Stimulated activated naive CD8-positive, alpha-beta T cell treated with anti-CD3 and anti-CD28 coated beads, Interleukin-15, Interleukin-2, amounts not matched to agents 100 ng/mL and 50 ng/mL, for 24 hours (primary cell): ENCODE measurements at regions not wholly inside any gene's neighbourhood (a gene's known extent, or its start where the extent isn't known, plus 50 kb on each side); places are given as distances from the start of the nearest gene placed in this dataset.

Source experiments
- H3K27ac Mint-ChIP-seq: one replicate; pipeline ENCODE4 v1.8.0; 2021; ENCODE audit warnings: mild to moderate bottlenecking, mixed read lengths
- H3K27me3 Mint-ChIP-seq: one replicate; pipeline ENCODE4 v1.8.0; 2021; ENCODE audit warnings: mixed read lengths
- H3K36me3 Mint-ChIP-seq: one replicate; pipeline ENCODE4 v1.8.0; 2021; ENCODE audit warnings: low read depth, mixed read lengths
- H3K4me1 Mint-ChIP-seq: one replicate; pipeline ENCODE4 v1.8.0; 2021; ENCODE audit warnings: low read depth, mixed read lengths
- H3K4me3 Mint-ChIP-seq: one replicate; pipeline ENCODE4 v1.8.0; 2021; ENCODE audit warnings: mild to moderate bottlenecking, mixed read lengths
- H3K9me3 Mint-ChIP-seq: one replicate; pipeline ENCODE4 v1.8.0; 2021; ENCODE audit warnings: mixed read lengths

- Mint-ChIP-seq H3K27ac (no peak overlapping the region), H3K4me1 (peaks cover 4% of the 10 kb centered on the region), H3K4me3 (no peak overlapping the region), H3K36me3 (no peaks in the 10 kb centered on the region), H3K9me3 (no peaks in the 10 kb centered on the region), H3K27me3 (no peaks in the 10 kb centered on the region)
Observed at GRCh38 chr2:47650001-47650535, 79.3 kb upstream of the KCNK12 start.

DNA sequence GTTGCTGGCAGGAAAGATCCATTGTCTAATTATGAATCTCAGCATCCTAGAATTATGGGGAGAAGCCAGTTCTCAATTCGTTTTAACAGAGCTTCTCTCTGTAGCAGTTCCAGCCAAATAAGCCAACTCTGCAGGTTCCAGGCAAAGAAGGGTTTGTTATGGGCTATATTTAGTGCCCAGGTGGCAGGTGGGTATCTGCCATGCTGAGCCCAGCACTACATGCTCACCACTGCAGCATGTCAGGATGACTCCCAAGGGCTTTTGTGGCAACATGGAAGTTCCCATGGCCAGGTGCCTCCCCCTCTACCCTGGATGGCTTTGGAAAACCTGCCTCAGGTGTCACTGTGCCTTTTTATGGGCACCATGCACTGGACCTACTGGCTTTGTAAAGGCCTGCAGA, 74.5 kb upstream of the KCNK12 start:
- Mint-ChIP-seq H3K27me3 (no peaks in the 10 kb centered on the region), H3K4me3 (no peak overlapping the region), H3K36me3 (no peaks in the 10 kb centered on the region), H3K9me3 (no peaks in the 10 kb centered on the region), H3K4me1 (no peaks in the 10 kb centered on the region), H3K27ac (no peak overlapping the region)

GRCh38 chr2:47644351-47644750, 73.6 kb upstream of the KCNK12 start:
- Mint-ChIP-seq H3K4me1 (no peaks in the 10 kb centered on the region), H3K36me3 (no peaks in the 10 kb centered on the region), H3K27ac (no peak overlapping the region), H3K4me3 (no peak overlapping the region), H3K27me3 (no peaks in the 10 kb centered on the region), H3K9me3 (no peaks in the 10 kb centered on the region)

GRCh38 chr2:47641366-47641765, 70.6 kb upstream of the KCNK12 start:
- peaks cover 5% of the 10 kb centered on the region for H3K9me3 Mint-ChIP-seq
- no peaks in the 10 kb centered on the region for H3K36me3 Mint-ChIP-seq
- no peak overlapping the region for H3K27ac Mint-ChIP-seq
- no peak overlapping the region for H3K4me3 Mint-ChIP-seq
- no peaks in the 10 kb centered on the region for H3K4me1 Mint-ChIP-seq
- H3K27me3 Mint-ChIP-seq = no peaks in the 10 kb centered on the region

DNA sequence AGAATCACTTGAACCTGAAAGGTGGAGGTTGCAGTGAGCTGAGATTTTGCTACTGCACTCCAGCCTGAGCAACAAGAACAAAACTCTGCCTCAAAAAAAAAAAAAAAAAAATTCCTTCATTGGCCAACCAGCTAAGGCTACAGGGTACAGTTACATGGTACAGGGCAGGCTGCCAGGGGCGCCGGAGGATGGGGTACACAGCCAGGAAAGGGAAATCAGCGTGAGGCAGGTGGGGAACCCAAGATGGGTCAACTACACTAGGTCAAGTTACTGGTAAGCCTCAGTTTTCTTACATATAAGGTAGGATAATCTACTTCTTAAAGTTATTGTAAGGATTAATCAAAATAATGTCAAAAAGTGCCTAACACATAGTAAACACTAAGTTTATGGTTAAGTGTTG, 69.6 kb upstream of the KCNK12 start:
- no peak overlapping the region for H3K27ac Mint-ChIP-seq
- peaks cover 5% of the 10 kb centered on the region for H3K9me3 Mint-ChIP-seq
- no peaks in the 10 kb centered on the region for H3K4me1 Mint-ChIP-seq
- H3K27me3 Mint-ChIP-seq = no peaks in the 10 kb centered on the region
- H3K36me3 Mint-ChIP-seq = no peaks in the 10 kb centered on the region
- H3K4me3 Mint-ChIP-seq = no peak overlapping the region

GRCh38 chr2:47639467-47639866, 68.7 kb upstream of the KCNK12 start:
- H3K36me3 Mint-ChIP-seq = no peaks in the 10 kb centered on the region
- no peak overlapping the region for H3K27ac Mint-ChIP-seq
- no peaks in the 10 kb centered on the region for H3K4me1 Mint-ChIP-seq
- no peak overlapping the region for H3K4me3 Mint-ChIP-seq
- no peaks in the 10 kb centered on the region for H3K27me3 Mint-ChIP-seq
- H3K9me3 Mint-ChIP-seq = peaks cover 5% of the 10 kb centered on the region

- Mint-ChIP-seq H3K36me3 (no peaks in the 10 kb centered on the region), H3K9me3 (peaks cover 5% of the 10 kb centered on the region), H3K27ac (no peak overlapping the region), H3K4me3 (no peak overlapping the region), H3K4me1 (no peaks in the 10 kb centered on the region), H3K27me3 (no peaks in the 10 kb centered on the region)
Observed at GRCh38 chr2:47638430-47638829, 67.6 kb upstream of the KCNK12 start.

- H3K27ac Mint-ChIP-seq = no peak overlapping the region
- no peaks in the 10 kb centered on the region for H3K36me3 Mint-ChIP-seq
- H3K4me3 Mint-ChIP-seq = no peak overlapping the region
- H3K4me1 Mint-ChIP-seq = no peaks in the 10 kb centered on the region
- H3K27me3 Mint-ChIP-seq = no peaks in the 10 kb centered on the region
- peaks cover 5% of the 10 kb centered on the region for H3K9me3 Mint-ChIP-seq
Observed at GRCh38 chr2:47636596-47637264, 65.9 kb upstream of the KCNK12 start.

GRCh38 chr2:47636176-47636575, 65.4 kb upstream of the KCNK12 start:
- H3K36me3 Mint-ChIP-seq = no peaks in the 10 kb centered on the region
- H3K4me1 Mint-ChIP-seq = no peaks in the 10 kb centered on the region
- no peak overlapping the region for H3K4me3 Mint-ChIP-seq
- H3K27me3 Mint-ChIP-seq = no peaks in the 10 kb centered on the region
- H3K9me3 Mint-ChIP-seq = peaks cover 5% of the 10 kb centered on the region
- H3K27ac Mint-ChIP-seq = no peak overlapping the region

GRCh38 chr2:47632754-47633153, 62.0 kb upstream of the KCNK12 start:
- no peak overlapping the region for H3K4me3 Mint-ChIP-seq
- no peaks in the 10 kb centered on the region for H3K9me3 Mint-ChIP-seq
- no peak overlapping the region for H3K27ac Mint-ChIP-seq
- H3K27me3 Mint-ChIP-seq = no peaks in the 10 kb centered on the region
- no peaks in the 10 kb centered on the region for H3K36me3 Mint-ChIP-seq
- no peaks in the 10 kb centered on the region for H3K4me1 Mint-ChIP-seq

DNA sequence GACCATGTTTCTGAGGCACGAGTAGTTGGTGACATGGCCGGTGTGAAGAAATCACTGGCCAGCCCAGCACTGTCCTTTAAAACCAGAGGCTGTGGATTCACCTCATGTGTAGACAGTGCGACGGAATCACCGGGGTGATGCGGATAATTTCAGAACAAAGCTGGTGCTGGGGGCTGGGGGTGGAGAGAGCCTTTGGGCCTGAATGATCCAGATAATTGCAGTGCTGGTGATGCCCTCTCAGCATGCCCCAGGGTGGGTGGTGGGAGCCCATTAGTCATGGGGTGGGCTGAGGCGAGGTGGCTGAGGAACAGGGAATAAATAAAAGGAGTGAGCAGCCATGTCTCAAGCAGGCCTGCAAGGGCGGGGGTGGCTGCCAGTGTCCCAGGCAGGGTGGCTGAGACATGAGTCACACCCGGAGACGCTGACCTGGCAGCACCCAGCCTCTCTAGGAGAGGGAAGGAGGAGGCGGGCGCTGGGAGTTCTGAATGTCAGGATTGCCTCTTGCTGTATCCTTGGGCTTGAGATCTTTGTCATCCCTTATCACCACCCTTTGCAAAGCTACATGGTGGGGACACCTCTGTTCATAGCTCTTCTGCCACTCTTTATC, 61.1 kb upstream of the KCNK12 start:
- H3K4me3 Mint-ChIP-seq = no peak overlapping the region
- no peaks in the 10 kb centered on the region for H3K36me3 Mint-ChIP-seq
- H3K4me1 Mint-ChIP-seq = no peaks in the 10 kb centered on the region
- no peaks in the 10 kb centered on the region for H3K9me3 Mint-ChIP-seq
- no peak overlapping the region for H3K27ac Mint-ChIP-seq
- H3K27me3 Mint-ChIP-seq = no peaks in the 10 kb centered on the region

DNA sequence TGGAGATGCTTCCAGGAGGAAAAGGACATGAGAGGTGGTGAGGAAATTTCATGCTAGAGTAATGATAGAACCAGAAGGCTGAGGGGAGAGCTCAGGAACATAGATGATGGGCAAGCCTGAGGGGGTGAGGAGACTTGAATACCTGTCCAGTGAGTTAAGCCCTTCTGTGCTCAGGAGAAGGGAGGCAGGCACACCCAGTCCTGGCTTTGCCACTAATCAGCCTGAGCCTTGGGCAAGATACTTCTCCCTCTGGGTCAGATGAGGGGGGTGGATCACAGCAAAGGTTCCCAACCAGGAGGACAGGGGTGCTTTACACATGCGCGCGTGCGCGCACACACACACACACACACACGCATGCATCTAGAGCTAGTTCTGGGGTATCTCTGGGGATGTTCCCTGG, 60.5 kb upstream of the KCNK12 start:
- Mint-ChIP-seq H3K36me3 (no peaks in the 10 kb centered on the region), H3K4me1 (no peaks in the 10 kb centered on the region)

GRCh38 chr2:47629501-47630460, 59.0 kb upstream of the KCNK12 start:
- Mint-ChIP-seq H3K4me3 (no peak overlapping the region), H3K9me3 (no peaks in the 10 kb centered on the region), H3K36me3 (no peaks in the 10 kb centered on the region), H3K27ac (no peak overlapping the region), H3K4me1 (no peaks in the 10 kb centered on the region), H3K27me3 (peaks cover 5% of the 10 kb centered on the region)

More for the DNA sequence above, 60.5 kb upstream of the KCNK12 start:
- no peak overlapping the region for H3K4me3 Mint-ChIP-seq
- H3K9me3 Mint-ChIP-seq = no peaks in the 10 kb centered on the region
- H3K27ac Mint-ChIP-seq = no peak overlapping the region
- no peaks in the 10 kb centered on the region for H3K27me3 Mint-ChIP-seq

DNA sequence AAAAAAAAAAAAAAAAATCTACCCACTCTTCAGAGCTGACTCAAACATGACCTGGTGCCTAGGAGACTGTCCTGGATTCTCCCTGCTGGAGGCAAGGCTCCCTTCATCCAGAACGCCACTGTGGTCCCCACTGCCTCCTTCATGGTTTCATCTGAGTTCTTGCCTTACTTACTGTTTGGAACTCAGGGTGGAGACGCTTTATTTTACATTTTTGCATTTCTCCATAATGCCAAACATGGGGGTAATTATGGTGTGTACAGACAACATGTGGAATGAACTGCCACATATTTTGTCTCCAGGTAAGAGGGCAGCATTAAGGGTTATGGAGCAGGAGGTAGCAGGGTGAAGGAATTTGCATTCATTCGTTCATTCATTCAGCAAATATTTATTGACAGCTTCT, 58.1 kb upstream of the KCNK12 start:
- Mint-ChIP-seq H3K4me1 (no peaks in the 10 kb centered on the region), H3K27me3 (peaks cover 5% of the 10 kb centered on the region), H3K9me3 (no peaks in the 10 kb centered on the region), H3K4me3 (no peak overlapping the region), H3K36me3 (no peaks in the 10 kb centered on the region), H3K27ac (no peak overlapping the region)

GRCh38 chr2:47626664-47627063, 55.9 kb upstream of the KCNK12 start:
- H3K4me1 Mint-ChIP-seq = no peaks in the 10 kb centered on the region
- H3K27me3 Mint-ChIP-seq = peaks cover 5% of the 10 kb centered on the region
- no peak overlapping the region for H3K4me3 Mint-ChIP-seq
- no peaks in the 10 kb centered on the region for H3K9me3 Mint-ChIP-seq
- H3K36me3 Mint-ChIP-seq = no peaks in the 10 kb centered on the region
- no peak overlapping the region for H3K27ac Mint-ChIP-seq
